NCI-H446 treated with DMSO at 0.1 percent for 48 hours (cell line): ENCODE measurements at regions not wholly inside any gene's neighbourhood (a gene's known extent, or its start where the extent isn't known, plus 50 kb on each side); places are given as distances from the start of the nearest gene placed in this dataset.

Source experiments
- DNase-seq: peaks from one replicate; lab custom pipeline; 2025; lab: John Stamatoyannopoulos, UW

- DNase-seq = no peak
These were observed 223.7 kb downstream of the KCNC2 start for GRCh38 chr12:74985986-74986319.

GRCh38 chr12:74988156-74988555 is 221.5 kb downstream of the KCNC2 start:
- no peak for DNase-seq
